Peyer's patch (tissue), 4 donors: ENCODE measurements at regions not wholly inside any gene's neighbourhood (a gene's known extent, or its start where the extent isn't known, plus 50 kb on each side); places are given as distances from the start of the nearest gene placed in this dataset.

ENCODE experiments used
- POLR2A ChIP-seq, 2 donors: fragments of 450-650 bp; IDR thresholded peaks; one replicate each; pipeline ENCODE4 v1.5.1; 2017; ENCODE audit warnings: antibody characterized with exemption in 2 of 2, mild to moderate bottlenecking in 2 of 2, moderate library complexity in 2 of 2
- TF ChIP-seq, protein P1 (sequence below), 6 experiments: fragments of 450-650 bp in 4 of 6; fragments of 200-600 bp in 2 of 6; sonication (generic) in 1 of 6; IDR thresholded peaks; one replicate each; pipeline ENCODE4 v1.5.1; 2017 to 2019; ENCODE audit warnings: antibody characterized with exemption in 6 of 6, mild to moderate bottlenecking in 3 of 6, moderate library complexity in 1 of 6

- TF ChIP-seq, protein P1, sequence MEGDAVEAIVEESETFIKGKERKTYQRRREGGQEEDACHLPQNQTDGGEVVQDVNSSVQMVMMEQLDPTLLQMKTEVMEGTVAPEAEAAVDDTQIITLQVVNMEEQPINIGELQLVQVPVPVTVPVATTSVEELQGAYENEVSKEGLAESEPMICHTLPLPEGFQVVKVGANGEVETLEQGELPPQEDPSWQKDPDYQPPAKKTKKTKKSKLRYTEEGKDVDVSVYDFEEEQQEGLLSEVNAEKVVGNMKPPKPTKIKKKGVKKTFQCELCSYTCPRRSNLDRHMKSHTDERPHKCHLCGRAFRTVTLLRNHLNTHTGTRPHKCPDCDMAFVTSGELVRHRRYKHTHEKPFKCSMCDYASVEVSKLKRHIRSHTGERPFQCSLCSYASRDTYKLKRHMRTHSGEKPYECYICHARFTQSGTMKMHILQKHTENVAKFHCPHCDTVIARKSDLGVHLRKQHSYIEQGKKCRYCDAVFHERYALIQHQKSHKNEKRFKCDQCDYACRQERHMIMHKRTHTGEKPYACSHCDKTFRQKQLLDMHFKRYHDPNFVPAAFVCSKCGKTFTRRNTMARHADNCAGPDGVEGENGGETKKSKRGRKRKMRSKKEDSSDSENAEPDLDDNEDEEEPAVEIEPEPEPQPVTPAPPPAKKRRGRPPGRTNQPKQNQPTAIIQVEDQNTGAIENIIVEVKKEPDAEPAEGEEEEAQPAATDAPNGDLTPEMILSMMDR (IDR thresholded peaks at IDR 0.05) = no peak
- no peak for TF ChIP-seq POLR2A (IDR thresholded peaks at IDR 0.05)
Measured at GRCh38 chr15:69553686-69554085, 101.1 kb downstream of the RPLP1 start.
